Motor neuron (in vitro differentiated cells): ENCODE measurements at regions not wholly inside any gene's neighbourhood (a gene's known extent, or its start where the extent isn't known, plus 50 kb on each side); places are given as distances from the start of the nearest gene placed in this dataset.
A peak's percentile ranks its signal among the peaks of the same experiment; 100 is the strongest.

Experiments used
- ATAC-seq, 8 experiments: fragments of 200-7000 bp; cut with Tn5 transposase; replicated peaks in 6 of 8; 2 replicates each; pipeline ENCODE4 v1.8.0; 2021; ENCODE audit warnings: mild to moderate bottlenecking in 8 of 8, moderate library complexity in 8 of 8
- H3K27ac ChIP-seq, 2 donors: fragments of 250-450 bp; sonication (Bioruptor Pico); 2 replicates each; pipeline ENCODE4 v1.9.0; 2021; ENCODE audit warnings: antibody characterized with exemption in 2 of 2, mild to moderate bottlenecking in 2 of 2, moderate library complexity in 1 of 2
- H3K4me1 ChIP-seq, 2 donors: fragments of 250-450 bp; sonication (Bioruptor Pico); replicated peaks in 1 of 2; 2 replicates each; pipeline ENCODE4 v1.6.1; 2021; ENCODE audit warnings: antibody characterized with exemption in 2 of 2, mild to moderate bottlenecking in 2 of 2, moderate library complexity in 1 of 2
- H3K4me3 ChIP-seq, 5 donors: fragments of 250-450 bp; sonication (Bioruptor Pico); 2 replicates each; pipeline ENCODE4 v1.9.0; 2021; ENCODE audit warnings: antibody characterized with exemption in 5 of 5, mild to moderate bottlenecking in 5 of 5, moderate library complexity in 4 of 5
- WGBS, 10 experiments: fragments of 450-650 bp; shearing (Covaris generic); methylation state at CpG; one replicate each; pipeline ENCODE4 v1.0.0; 2022; 5-methylcytosine and 5-hydroxymethylcytosine counted together
- in situ Hi-C, 9 experiments: fragments of 400-800 bp; cut with MboI; loops; one replicate each; pipeline ENCODE4 v1.15.0; 2021; ENCODE audit warnings: low sequenced_read_pairs in 9 of 9, low pct_unique_long_range_greater_than_20kb in 2 of 9; ENCODE audit not compliant: unreplicated experiment in 9 of 9

DNA sequence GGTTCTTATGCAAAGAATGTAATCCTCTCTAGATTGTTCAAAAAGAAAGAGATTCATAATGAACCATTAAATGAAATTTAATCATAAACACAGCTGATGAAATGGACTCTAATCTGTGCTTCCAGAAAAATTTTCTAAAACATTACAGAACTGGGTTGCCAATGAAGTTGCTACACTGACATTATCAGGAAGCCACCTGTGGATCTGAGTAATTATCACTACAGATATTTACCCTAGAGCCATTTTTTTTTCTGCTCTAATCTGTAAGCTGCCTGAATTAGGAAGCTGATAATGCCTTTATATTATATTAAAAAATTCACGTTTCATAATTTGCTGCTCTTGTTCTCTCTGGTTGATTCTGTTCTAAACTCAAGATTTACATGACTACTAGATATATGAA, 380.1 kb downstream of the GRIA2 start:
- in situ Hi-C loops = no loop called here
- Histone ChIP-seq H3K27ac (no peak overlapping the region), H3K4me3 (no peak overlapping the region), H3K4me1 (no peaks in the 10 kb centered on the region)
- WGBS, 10 experiments = 0 to 79% (median 42%) methylated on average over 1 of the region's 1 CpG; no CpG with 5 or more reads in 4 of the 10 experiments
- ATAC-seq = no peak

DNA sequence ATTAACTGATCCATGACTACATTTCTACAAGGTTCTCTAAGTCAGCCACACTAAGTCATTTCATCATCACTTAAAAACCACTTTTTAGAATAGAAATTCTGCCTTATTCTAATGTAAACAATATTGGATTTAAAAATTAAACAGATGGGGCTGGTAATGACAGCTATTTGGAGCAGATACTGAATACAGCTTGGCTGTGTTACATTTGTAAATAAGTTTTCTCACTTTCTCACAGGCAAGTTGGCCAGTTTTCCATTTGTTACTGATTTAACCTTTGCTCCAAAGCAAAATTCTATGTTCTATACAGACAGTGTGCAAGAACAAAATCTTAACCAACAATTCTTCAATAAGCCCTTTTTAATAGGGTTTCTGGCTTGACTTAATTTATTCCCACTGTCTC, 370.7 kb downstream of the GRIA2 start:
- no peak for ATAC-seq
- in situ Hi-C loops = no loop called here
- Histone ChIP-seq H3K27ac (no peak overlapping the region), H3K4me1 (no peaks in the 10 kb centered on the region), H3K4me3 (no peak overlapping the region)

DNA sequence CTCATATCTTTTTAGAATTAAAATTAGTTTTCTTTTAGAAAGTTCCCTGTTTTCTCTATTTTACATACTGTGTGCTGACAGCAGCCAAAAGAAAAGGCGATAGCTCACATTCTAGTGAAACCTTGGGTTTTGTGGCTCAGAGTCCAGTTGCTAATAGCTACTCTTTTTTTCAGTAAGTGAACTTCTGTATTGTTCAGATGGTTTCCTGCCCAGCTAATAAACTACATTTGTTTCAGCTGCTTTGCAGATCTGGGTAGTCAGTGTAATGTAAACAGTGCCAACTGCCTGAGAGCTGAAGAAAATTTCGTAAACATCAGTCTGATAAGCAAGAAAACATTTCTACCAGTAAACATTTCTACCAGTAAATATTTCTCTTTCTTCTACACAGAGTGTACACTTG, 370.2 kb downstream of the GRIA2 start:
- no peak overlapping the region for H3K27ac ChIP-seq
- in situ Hi-C loops = no loop called here
- no peaks in the 10 kb centered on the region for H3K4me1 ChIP-seq
- no peak overlapping the region for H3K4me3 ChIP-seq
- 7 to 100% (median 82%) methylated on average over 1 to 2 of the region's 2 CpGs for WGBS, 10 experiments
- ATAC-seq = no peak

DNA sequence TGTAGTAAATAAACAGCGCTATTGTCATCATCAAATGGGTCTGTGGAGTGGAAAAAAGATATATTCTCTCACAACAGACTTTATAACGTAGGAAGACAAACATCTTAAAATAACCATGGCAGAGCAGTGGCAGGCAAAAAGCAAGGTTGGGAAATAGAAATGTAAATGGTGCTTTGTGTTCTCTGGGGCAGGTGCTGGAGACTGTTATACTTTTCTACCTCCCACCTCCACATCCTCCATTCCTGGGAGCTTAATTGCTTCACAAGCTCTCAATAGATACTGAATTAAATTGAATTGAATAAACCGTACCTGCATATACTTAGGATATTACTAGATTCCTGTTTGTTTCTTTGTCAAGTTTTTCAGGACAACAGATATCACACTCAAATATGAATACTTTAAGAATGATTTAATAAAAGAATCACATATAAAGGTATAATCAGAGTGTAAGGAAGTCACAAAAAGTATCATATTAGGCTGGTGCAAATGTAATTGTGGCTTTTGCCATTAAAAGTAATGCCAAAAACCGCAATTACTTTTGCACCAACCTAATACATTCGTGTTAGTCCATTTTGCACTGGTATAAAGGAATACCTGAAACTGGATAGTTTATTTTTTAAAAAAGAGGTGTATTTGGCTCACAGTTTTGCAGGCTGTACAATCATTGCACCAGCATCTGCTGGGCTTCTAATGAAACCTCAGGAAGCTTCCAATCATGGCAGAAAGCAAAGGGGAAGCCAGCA, 367.3 kb downstream of the GRIA2 start:
- no peak overlapping the region for H3K4me3 ChIP-seq
- H3K4me1 ChIP-seq = no peaks in the 10 kb centered on the region
- in situ Hi-C loops = no loop called here
- 8 to 100% (median 81%) methylated on average over 2 to 5 of the region's 5 CpGs for WGBS, 10 experiments
- no peak for ATAC-seq
- no peak overlapping the region for H3K27ac ChIP-seq

DNA sequence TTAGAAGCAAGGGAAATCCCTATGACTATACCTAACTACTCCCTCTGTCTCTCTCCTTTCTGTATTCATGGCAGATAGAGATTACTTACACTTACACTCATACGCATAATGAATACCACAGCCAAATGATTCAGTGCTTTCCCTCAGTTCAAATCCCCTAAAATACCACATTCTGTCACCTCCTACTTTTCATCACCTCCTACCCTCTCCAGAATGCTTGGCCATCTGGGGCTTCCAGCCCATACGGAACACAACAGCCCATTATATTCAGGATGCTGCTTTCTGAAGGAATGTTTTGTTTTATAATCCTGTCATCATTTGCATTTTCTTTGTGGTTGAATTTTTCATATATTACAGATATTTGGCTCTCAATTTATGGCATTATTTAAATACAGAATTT, 361.6 kb downstream of the GRIA2 start:
- no peak overlapping the region for H3K27ac ChIP-seq
- ATAC-seq = no peak
- in situ Hi-C loops = no loop called here
- H3K4me1 ChIP-seq = no peaks in the 10 kb centered on the region
- WGBS, 10 experiments = 32 to 100% (median 83%) methylated on average over 1 to 2 of the region's 2 CpGs; no CpG with 5 or more reads in 1 of the 10 experiments
- H3K4me3 ChIP-seq = no peak overlapping the region

DNA sequence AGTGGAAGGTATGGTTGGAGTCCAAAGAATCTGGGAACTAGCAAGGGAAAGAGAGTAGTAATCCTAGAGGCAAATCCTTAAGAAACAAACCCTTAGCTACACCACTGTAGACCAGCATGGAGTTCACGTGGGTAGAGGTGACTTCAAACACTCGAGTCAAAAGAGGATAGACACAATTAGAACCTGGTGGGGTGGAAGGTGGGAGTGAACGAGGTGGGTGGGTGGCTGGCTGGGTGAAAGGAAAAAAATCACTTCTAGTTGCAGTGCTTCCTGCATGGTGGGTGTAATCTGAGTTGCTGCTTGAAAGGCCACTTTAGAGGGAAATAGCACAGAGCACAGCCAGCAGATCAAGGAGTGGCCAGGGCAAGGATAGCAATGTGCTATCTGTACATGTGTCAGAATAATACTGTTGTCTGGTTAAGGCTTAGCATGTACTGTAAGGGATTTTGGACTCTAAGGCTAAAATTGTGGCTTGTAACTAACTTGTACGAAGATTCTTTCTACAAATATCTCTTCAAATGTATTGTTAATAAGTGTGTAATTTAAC, 356.2 kb downstream of the GRIA2 start:
- H3K4me1 ChIP-seq = no peaks in the 10 kb centered on the region
- WGBS, 10 experiments = 0 to 88% (median 73%) methylated on average over 1 to 4 of the region's 4 CpGs; no CpG with 5 or more reads in 3 of the 10 experiments
- peak in 2 of 8 experiments; percentile 26 to 64 for ATAC-seq
- no peak overlapping the region for H3K27ac ChIP-seq
- in situ Hi-C loops = no loop called here
- no peak overlapping the region for H3K4me3 ChIP-seq

DNA sequence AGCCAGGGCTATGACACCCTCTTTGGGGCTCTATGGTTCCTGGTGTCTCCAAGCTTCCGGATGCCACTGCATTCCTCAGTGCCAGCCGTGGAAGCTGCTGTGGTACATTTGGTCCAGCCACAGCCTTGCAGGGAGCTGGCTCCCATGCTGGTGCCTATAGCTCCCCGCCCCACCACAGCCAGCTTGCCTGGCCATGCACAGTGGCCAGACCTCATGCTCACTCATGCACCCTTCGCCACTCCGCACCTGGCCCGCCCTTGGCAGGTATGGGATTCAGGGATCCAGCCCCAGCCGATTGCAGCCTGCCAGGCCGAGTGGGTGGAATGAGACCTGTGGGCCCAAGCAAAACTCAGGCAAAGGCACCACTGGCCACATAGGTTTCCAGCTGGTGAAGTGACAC, 354.8 kb downstream of the GRIA2 start:
- no peak overlapping the region for H3K4me3 ChIP-seq
- in situ Hi-C loops = no loop called here
- WGBS, 10 experiments = 14 to 100% (median 80%) methylated on average over 1 to 4 of the region's 8 CpGs; no CpG with 5 or more reads in 5 of the 10 experiments
- ATAC-seq = no peak
- H3K4me1 ChIP-seq = no peaks in the 10 kb centered on the region
- H3K27ac ChIP-seq = no peak overlapping the region

DNA sequence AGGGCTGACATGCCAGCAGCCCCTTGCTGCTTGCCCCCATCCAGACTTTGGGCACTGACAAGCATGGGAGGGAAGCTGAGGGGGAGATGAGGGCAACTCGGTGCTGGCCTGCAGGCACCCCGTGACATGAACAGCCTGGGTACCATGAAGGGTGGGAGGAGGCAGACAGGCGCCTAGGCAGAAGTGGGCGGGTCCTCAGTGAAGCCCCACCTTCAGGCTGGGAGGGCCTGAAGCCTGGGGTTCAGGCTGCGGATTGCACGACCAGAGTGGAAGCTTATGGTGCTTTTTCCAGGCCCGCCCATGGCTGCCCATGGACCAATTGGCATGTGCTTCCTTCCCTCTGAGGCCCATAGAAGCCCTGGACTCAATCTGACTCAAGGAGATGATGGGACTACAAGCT, 354.1 kb downstream of the GRIA2 start:
- in situ Hi-C loops = loop anchor here in 1 of 9 experiments (25.0 kb wide), 1 partner anchor 362 kb away; the partner anchor contains the start of gene GRIA2

DNA sequence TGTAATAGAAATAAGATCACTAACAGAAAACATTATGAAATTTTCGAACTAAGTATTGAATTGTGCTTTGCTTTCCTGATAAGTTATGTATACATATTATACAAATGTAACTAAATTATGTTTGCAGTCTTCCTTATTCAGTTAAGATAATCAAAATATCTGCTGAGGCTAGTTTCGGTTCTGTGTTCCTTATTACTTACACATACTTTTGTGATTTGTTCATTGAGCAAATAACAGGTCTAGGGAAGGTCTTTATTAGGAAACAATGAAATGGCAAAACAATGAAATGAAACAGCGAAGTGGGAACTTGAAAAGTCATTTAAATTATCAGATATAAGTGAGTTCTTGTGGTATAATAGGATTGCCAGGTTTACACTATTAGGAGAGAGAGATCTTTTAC, 352.4 kb downstream of the GRIA2 start:
- H3K4me3 ChIP-seq = no peak overlapping the region
- no peak for ATAC-seq
- in situ Hi-C loops = loop anchor here in 1 of 9 experiments (25.0 kb wide), 1 partner anchor 361 kb away; the partner anchor contains the start of gene GRIA2
- no peaks in the 10 kb centered on the region for H3K4me1 ChIP-seq
- H3K27ac ChIP-seq = no peak overlapping the region
- WGBS, 10 experiments = 8 to 89% (median 73%) methylated on average over 2 to 3 of the region's 3 CpGs

More for the DNA sequence above, 354.1 kb downstream of the GRIA2 start:
- Histone ChIP-seq H3K27ac (no peak overlapping the region), H3K4me3 (no peak overlapping the region), H3K4me1 (no peaks in the 10 kb centered on the region)
- WGBS, 10 experiments = 20 to 100% (median 60%) methylated on average over 1 to 2 of the region's 7 CpGs; no CpG with 5 or more reads in 7 of the 10 experiments
- no peak for ATAC-seq

DNA sequence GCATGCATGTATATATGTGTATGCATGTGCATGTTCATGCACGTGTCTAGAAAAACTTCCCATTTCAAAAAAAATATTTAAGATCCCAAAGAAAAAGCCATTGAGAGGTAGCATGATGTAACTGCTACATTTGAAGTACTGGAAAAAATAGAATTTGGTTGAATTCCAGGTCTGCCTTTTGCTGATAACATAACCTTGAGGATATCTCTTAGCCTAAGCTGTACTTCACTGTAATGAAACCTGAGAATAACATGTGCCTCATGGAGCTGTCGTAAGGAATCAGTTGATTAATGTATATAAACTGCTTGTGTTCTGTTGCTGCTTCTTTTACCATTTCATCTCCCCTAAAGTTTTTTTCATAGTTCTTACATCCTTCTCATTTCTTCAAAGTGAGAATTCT, 351.8 kb downstream of the GRIA2 start:
- Histone ChIP-seq H3K4me3 (no peak overlapping the region), H3K4me1 (no peaks in the 10 kb centered on the region), H3K27ac (no peak overlapping the region)
- 0 to 100% (median 63%) methylated on average over 1 to 2 of the region's 2 CpGs for WGBS, 10 experiments
- ATAC-seq = peak in 1 of 8 experiments; percentile 78
- in situ Hi-C loops = loop anchor here in 1 of 9 experiments (25.0 kb wide), 1 partner anchor 360 kb away; the partner anchor contains the start of gene GRIA2

DNA sequence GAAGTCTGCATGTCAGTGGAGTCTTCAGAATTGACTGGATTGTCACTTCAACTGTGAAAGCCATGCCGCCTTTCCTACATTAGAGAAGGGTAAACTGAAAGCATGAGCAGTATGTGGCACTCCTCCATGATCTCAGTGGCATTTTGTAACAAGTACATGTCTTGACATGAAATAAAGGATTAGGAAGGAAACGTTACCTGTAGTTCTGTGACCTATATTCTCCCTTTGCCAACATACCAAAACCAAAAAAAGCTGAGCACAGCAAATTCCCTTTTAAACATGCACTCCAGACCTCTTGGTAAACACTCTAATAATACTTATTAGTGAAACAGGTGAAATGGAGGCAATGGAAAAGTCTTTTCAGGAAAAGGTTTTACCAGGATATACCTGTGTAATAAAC, 344.2 kb downstream of the GRIA2 start:
- H3K4me1 ChIP-seq = no peaks in the 10 kb centered on the region
- no peak for ATAC-seq
- H3K27ac ChIP-seq = no peak overlapping the region
- 56 to 100% (median 93%) methylated on average over 1 to 2 of the region's 2 CpGs; no CpG with 5 or more reads in 3 of the 10 experiments for WGBS, 10 experiments
- no peak overlapping the region for H3K4me3 ChIP-seq
- in situ Hi-C loops = loop anchor here in 1 of 9 experiments (25.0 kb wide), 1 partner anchor 352 kb away; the partner anchor contains the start of gene GRIA2

DNA sequence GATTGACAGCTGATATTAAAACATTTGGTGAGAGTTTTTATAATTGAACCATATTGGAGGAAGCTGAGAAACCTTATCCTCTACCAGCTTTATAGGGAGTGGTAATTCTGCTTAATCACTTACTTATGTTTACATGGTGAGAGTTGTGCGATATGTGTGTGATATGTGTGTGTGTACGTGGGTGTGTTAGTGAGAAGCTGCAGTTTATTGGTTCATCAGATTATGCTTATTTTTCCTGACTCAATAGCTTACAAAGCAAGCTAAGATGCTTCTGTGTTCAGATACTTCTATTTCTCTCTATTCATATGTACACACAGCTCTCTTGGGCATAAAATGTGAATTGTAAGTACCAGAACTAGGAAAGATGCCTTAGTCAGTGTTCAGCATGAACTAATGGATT, 343.7 kb downstream of the GRIA2 start:
- ATAC-seq = peak in 1 of 8 experiments; percentile 62
- Histone ChIP-seq H3K27ac (no peak overlapping the region), H3K4me1 (no peaks in the 10 kb centered on the region), H3K4me3 (no peak overlapping the region)
- in situ Hi-C loops = loop anchor here in 1 of 9 experiments (25.0 kb wide), 1 partner anchor 352 kb away; the partner anchor contains the start of gene GRIA2
- WGBS, 10 experiments = 0 to 100% (median 60%) methylated on average over 1 to 2 of the region's 2 CpGs; no CpG with 5 or more reads in 3 of the 10 experiments

DNA sequence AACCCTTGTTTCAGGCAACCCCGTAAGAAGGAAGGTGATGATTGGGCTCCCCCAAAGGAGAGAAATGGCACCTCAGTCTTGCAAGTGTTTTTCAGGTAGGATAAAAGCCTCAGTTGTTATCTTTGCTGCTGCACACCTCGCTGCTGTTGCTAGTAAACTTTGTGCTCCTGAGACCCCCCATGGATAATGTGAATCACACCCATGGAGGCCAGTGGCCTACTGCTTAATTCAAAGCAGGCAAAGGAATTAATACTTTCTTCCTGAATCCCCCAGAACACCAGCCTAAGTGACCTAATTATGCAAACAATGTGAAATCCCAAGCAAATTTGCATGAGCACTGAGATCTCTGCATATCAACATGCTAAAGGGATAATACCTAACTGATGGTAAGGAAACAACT, 337.5 kb downstream of the GRIA2 start:
- no peak overlapping the region for H3K27ac ChIP-seq
- no peak overlapping the region for H3K4me3 ChIP-seq
- ATAC-seq = peak in 1 of 8 experiments; percentile 12
- H3K4me1 ChIP-seq = no peaks in the 10 kb centered on the region
- WGBS, 10 experiments = 49 to 79% (median 65%) methylated on average over 1 to 2 of the region's 2 CpGs; no CpG with 5 or more reads in 3 of the 10 experiments
- in situ Hi-C loops = loop anchor here in 1 of 9 experiments (25.0 kb wide), 1 partner anchor 346 kb away; the partner anchor contains the start of gene GRIA2
